Ishikawa (cell line): ENCODE measurements at regions not wholly inside any gene's neighbourhood (a gene's known extent, or its start where the extent isn't known, plus 50 kb on each side); places are given as distances from the start of the nearest gene placed in this dataset.

ENCODE experiments used
- EGR1 ChIP-seq: IDR thresholded peaks from 2 replicates; pipeline ENCODE4 v1.6.1; 2012
- MAX ChIP-seq: IDR thresholded peaks from 2 replicates; pipeline ENCODE4 v1.6.1; 2012
- TEAD4 ChIP-seq: IDR thresholded peaks from 2 replicates; pipeline ENCODE4 v1.6.1; 2012

GRCh38 chr1:47662068-47662467, 224.2 kb downstream of the FOXD2 start:
- TF ChIP-seq MAX (no peak), TEAD4 (no peak), EGR1 (no peak)
